SIG-M5 (cell line): ENCODE measurements at regions not wholly inside any gene's neighbourhood (a gene's known extent, or its start where the extent isn't known, plus 50 kb on each side); places are given as distances from the start of the nearest gene placed in this dataset.
"Not testable (repeated sequence)": the region's sequence is repeated elsewhere in the genome, so short reads cannot be mapped to it uniquely, and the experiment has no call there.

Source experiments
- DNase-seq: peaks from one replicate; lab custom pipeline; 2025; lab: John Stamatoyannopoulos, UW

GRCh38 chr14:71432334-71433110 lies 499.7 kb upstream of the RGS6 start:
- DNase-seq: no peak

GRCh38 chr14:71433303-71433702 lies 498.9 kb upstream of the RGS6 start:
- no peak for DNase-seq

DNA sequence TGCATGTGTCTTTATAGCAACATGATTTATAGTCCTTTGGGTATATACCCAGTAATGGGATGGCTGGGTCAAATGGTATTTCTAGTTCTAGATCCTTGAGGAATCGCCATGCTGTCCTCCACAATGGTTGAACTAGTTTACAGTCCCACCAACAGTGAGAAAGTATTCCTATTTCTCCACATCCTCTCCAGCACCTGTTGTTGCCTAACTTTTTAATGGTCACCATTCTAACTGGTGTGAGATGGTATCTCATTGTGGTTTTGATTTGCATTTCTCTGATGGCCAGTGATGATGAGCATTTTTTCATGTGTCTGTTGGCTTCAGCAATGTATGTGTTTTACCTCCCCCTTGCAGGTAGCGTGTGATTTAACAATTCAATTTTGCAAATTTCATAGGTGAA lies 496.6 kb upstream of the RGS6 start:
- DNase-seq: not testable (repeated sequence)

GRCh38 chr14:71437870-71438269 lies 494.4 kb upstream of the RGS6 start:
- DNase-seq: no peak

DNA sequence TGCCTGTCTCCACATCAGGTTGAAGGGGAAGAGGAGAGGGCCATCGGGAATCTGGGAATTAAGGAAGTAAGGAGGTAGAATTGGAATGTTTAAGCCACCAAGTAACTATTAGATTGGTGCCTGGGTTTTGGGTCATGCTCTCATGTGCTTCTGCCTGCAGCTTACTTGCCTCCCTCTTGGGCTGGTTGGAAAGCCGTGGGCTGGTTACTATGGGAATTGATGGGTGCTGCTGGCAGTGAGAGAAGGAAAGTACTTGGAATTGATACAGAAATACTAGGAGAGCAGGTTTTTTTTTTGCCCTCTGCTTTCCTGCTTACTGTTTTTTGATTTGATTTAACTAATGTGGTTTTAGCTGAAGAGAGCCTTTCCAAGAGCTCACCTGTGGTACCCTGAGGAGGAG lies 493.5 kb upstream of the RGS6 start:
- no peak for DNase-seq

- no peak for DNase-seq
These were observed 491.1 kb upstream of the RGS6 start for GRCh38 chr14:71441126-71441525.

DNA sequence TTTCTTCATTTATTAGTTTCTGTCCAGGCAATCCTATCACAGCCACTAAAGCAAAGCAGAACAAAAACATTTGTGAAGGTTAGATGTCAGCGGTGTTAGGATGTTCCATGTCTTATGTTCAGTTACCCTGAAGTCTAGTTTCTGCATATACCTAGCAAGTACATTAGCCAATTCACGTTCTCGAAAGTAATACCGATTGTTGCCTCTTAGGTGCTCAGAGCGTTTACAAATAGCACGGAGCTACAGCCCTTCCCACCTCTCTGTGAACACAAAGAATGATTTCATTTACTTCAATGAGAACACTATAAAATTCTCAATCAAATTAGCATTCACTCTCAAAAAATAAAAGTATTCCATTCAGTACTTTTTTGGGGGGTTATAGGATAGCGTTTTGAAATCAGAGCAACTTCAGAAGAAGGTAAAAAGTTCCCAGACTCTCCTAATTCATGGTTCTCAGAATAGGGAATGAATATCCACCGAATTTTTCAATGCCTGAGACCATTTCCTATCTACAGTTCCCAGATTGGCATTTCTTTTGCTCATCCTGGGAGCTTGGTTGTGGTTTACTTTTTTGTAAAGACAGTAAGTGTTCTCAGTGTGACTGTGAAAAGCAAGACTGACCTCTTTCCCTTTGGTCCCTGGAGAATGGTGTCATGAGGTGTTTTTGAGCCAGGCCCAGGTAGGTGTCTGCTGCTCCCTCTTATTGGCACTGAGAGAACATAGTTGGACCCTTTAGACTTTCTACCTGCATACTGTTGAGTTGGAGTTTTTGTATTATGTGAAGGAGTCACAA lies 488.0 kb upstream of the RGS6 start:
- no peak for DNase-seq

- DNase-seq: no peak
These were observed 483.6 kb upstream of the RGS6 start for GRCh38 chr14:71448431-71449315.

- DNase-seq: no peak
These were observed 482.7 kb upstream of the RGS6 start for GRCh38 chr14:71449316-71450055.

DNA sequence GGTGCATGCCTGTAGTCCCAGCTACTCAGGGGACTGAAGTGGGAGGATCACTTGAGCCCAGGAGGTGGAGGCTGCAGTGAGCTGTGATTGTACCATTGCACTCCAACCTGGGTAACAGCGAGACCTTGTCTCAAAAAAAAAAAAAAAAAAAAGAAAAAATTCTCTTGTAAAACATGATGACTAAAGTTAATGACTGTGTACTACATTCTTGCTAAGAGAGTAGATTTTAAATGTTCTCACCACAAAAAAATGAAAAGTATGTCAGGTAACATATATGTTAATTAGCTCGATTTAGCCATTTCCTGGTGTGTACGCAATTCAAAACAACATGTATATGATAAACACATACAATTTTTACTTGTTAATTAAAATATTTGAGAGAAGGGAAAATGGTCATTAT lies 480.7 kb upstream of the RGS6 start:
- no peak for DNase-seq

DNA sequence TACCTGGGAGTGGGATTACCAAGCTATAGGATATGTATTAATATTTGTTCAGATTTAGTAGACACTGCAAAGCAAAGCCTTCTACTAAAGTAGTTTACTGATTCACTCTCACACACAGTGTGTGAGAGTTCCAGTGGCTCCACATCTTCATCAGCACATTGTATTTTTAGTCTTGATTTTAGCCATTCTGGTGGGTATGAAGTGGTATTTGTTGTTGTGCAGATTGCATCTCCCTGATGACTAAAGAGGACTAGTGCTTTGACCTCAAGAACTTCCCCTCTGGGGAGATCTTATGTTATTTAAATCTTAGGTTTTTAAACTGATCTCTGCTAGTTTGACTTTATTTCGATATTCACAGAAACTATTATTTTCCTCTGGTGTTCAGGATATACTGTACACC lies 479.7 kb upstream of the RGS6 start:
- no peak for DNase-seq

- no peak for DNase-seq
These were observed 479.2 kb upstream of the RGS6 start for GRCh38 chr14:71452987-71453386.

GRCh38 chr14:71454010-71454409 lies 478.2 kb upstream of the RGS6 start:
- no peak for DNase-seq

- no peak for DNase-seq
These were observed 477.5 kb upstream of the RGS6 start for GRCh38 chr14:71454513-71455332.

DNA sequence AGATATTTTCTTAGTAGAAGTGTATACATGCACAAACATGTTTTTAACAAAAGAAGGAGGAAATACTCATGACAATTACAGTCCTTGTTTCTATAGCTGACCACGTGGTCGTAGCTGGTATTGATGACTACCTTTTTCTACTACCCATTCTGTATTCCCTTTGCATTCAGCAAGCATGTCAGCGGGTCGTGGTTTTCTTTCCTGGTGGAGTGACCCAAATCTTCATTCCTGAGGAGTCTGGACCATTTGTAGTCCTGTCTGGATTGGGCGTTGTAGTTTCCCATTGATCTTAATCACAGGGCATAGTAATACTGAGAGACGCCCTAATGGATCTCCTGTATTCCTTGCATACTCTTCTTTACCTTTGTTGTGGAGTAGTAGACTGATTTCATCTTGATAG lies 472.1 kb upstream of the RGS6 start:
- DNase-seq: no peak

GRCh38 chr14:71461617-71462016 lies 470.6 kb upstream of the RGS6 start:
- not testable (repeated sequence) for DNase-seq

GRCh38 chr14:71463807-71464206 lies 468.4 kb upstream of the RGS6 start:
- DNase-seq: no peak

- no peak for DNase-seq
These were observed 467.4 kb upstream of the RGS6 start for GRCh38 chr14:71464840-71465239.

DNA sequence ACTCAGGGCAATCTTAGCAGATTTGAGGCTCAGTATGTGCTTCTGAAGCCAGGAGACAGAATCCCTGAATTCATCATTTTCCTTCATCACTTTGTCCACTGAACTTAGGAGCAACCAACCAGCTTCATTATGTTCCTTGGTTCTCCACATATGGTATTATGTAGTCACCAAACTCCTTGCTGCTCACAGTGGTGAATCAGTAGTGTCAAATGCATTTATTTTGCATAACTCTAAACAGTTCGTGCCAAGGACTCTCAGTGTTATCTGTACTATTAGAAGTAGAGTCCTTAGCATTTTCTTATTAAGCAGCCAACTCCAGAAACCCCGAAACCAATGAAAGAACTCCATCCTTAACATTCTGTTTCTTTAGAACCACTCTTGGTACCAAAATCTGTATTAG lies 466.9 kb upstream of the RGS6 start:
- no peak for DNase-seq

GRCh38 chr14:71466251-71466650 lies 466.0 kb upstream of the RGS6 start:
- no peak for DNase-seq

- no peak for DNase-seq
These were observed 465.3 kb upstream of the RGS6 start for GRCh38 chr14:71466946-71467345.
